GM18505 (cell line): ENCODE measurements at regions not wholly inside any gene's neighbourhood (a gene's known extent, or its start where the extent isn't known, plus 50 kb on each side); places are given as distances from the start of the nearest gene placed in this dataset.

ENCODE experiments used
- ATAC-seq: cut with Tn5 transposase; IDR thresholded peaks from one replicate; pipeline ENCODE4 v1.9.1; 2021; ENCODE audit not compliant: unreplicated experiment
- POLR2A ChIP-seq: IDR thresholded peaks from 4 replicates; pipeline ENCODE4 v1.6.1; 2011; ENCODE audit warnings: borderline replicate concordance; ENCODE audit not compliant: insufficient read depth, insufficient read length; ENCODE audit errors: extremely low read depth

GRCh38 chr11:104442321-104442720 lies 278.4 kb upstream of the PDGFD start:
- ATAC-seq: no peak
- TF ChIP-seq POLR2A: no peak

- no peak for TF ChIP-seq POLR2A
- ATAC-seq: no peak
Observed at GRCh38 chr11:104435494-104435893, 271.5 kb upstream of the PDGFD start.

DNA sequence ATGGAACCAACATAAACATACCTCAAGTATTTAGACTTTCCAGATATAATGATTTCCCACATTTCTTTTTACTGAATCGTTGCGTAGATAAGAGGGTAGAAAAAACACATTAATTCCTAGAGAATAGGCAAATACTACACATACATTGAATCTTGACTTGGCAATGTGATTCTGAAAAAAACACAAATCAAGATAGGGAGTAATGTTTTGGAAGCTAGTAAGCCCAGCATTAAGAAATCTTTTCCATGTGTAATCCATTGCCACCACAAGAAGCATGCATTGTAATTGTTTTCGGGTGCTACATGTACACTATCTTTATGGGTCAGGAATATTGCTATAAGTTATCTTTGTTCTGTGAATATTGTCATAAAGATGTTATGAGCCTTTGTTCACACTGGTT lies 269.8 kb upstream of the PDGFD start:
- TF ChIP-seq POLR2A: no peak
- ATAC-seq: no peak

- ATAC-seq: no peak
- TF ChIP-seq POLR2A: no peak
Observed at GRCh38 chr11:104432981-104433380, 269.0 kb upstream of the PDGFD start.

- ATAC-seq: no peak
- no peak for TF ChIP-seq POLR2A
Observed at GRCh38 chr11:104432526-104432925, 268.6 kb upstream of the PDGFD start.

- ATAC-seq: no peak
- no peak for TF ChIP-seq POLR2A
Observed at GRCh38 chr11:104422324-104422944, 258.5 kb upstream of the PDGFD start.

DNA sequence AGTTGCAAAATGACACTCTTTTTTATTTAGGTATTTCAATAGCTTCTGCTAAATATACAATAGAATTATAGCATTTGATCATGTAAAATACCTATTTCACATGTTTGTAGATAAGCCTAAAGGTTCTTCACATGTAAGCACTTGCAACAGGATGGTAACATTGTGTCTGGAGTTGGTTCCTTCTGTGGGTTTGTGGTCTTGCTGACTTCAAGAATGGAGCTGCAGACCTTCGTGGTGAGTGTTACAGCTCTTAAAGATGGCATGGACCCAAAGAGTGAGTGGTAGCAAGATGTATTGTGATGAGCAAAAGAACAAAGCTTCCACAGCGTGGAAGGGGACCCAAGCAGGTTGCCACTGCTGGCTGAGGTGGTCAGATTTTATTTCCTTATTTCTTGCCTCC lies 246.4 kb upstream of the PDGFD start:
- no peak for TF ChIP-seq POLR2A
- no peak for ATAC-seq

- TF ChIP-seq POLR2A: no peak
- no peak for ATAC-seq
Observed at GRCh38 chr11:104408630-104409029, 244.7 kb upstream of the PDGFD start.

DNA sequence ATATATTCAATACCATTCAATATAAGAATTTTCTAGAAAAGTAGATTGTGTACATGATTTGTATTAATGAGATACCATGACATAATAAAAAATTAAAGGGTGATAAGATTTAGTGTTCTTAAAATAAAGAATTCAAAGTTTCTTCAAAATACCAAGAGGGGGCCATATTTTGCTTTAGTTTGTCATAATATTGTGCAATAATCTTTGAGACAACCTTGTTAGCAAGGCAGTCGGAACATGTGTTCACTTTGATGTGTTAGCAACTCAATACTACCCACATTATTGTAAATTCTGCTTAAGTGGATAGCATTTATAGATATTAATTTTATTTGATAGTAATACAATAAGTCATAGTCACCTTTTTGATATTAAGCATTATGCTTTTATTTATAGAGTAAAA lies 241.3 kb upstream of the PDGFD start:
- no peak for ATAC-seq
- no peak for TF ChIP-seq POLR2A

DNA sequence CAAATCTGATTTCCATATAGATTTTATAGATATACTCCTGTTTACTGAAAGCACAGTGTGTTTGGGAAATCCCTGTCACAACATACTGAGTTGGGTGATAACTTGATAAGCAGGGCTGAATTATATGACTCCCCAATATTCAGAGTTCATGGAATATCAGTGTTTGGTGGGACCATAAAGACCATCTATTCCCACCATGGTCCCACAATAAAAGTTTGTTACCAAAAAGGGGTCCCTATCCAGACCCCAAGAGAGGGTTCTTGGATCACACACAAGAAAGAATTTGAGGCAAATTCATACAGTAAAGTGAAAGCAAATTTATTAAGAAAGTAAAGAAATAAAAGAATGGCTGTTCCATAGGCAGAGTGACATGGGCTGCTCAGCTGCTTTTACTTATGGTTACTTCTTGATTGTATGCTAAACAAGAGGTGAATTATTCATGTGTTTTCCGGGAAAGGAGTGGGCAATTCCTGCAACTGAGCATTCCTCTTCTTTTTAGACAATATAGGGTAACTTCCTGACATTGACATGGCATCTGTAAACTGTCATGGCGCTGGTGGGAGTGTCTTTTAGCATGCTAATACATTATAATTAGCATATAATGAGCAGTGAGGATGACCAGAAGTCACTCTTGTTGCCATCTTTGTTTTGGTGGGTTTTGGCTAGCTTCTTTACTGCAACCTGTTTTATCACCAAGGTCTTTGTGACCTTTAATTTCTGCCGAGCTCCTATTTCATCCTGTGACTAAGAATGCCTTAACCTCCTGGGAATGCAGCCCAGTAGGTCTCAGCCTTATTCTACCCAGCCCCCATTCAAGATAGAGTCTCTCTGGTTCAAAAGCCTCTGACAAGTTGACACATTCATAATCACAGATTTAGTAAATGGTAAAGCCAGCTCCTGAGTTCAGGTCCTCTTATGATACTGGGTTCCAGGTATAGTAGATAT lies 240.6 kb upstream of the PDGFD start:
- no peak for ATAC-seq
- TF ChIP-seq POLR2A: no peak

GRCh38 chr11:104402812-104403521 lies 239.0 kb upstream of the PDGFD start:
- no peak for TF ChIP-seq POLR2A
- no peak for ATAC-seq

DNA sequence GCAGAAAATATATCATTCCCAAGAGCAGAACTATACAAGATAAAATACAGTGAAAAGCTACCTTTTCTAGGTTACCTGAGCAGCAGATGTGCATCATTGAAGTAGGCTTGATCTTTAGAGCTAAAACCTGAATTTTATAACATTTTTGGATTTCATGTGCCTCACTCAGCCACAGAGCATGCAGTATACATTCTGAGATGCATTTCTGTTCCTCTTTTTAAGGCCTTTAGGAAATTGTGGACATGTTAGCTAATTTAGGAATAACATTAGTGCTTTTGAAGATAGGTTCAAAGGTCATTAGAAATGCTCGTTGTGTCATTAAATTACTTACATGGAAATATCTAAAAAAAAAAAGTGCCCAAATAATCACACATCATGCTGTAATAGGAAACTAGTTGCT lies 230.6 kb upstream of the PDGFD start:
- TF ChIP-seq POLR2A: no peak
- ATAC-seq: no peak

DNA sequence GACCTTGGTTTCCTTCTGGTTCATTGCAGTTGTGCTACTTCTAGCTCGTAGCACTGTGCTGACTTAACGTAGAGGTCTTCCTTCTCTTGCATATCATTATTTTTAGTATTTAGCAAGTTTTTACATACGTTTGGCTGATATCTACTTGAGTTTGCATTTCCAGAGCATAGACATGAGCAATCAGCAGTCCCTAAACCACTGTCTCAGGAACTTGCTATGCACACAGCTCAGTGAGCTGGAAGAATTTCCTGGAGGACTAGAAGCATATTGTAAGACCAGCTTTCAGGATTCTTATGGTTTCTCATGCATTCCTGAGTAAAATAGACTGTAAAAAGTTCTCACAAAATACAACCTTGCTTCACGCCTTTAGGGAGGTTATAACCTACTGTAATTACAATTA lies 226.7 kb upstream of the PDGFD start:
- no peak for TF ChIP-seq POLR2A
- ATAC-seq: no peak
